Spleen (tissue), 11 donors: ENCODE measurements at regions not wholly inside any gene's neighbourhood (a gene's known extent, or its start where the extent isn't known, plus 50 kb on each side); places are given as distances from the start of the nearest gene placed in this dataset.

Experiments used
- DNase-seq: peaks from one replicate; pipeline ENCODE4 v3.0.0-alpha.2; 2020
- H3K27ac ChIP-seq, 8 donors: fragments of 200-600 bp; sonication (generic) in 7 of 8; 1 replicate in 4 of 8; 2 replicates in 4 of 8; pipeline versions ENCODE4 v1.5.0 to v1.8.0; 2016 to 2021; ENCODE audit warnings: inconsistent platforms in 4 of 8, mild to moderate bottlenecking in 4 of 8, moderate library complexity in 1 of 8
- H3K27me3 ChIP-seq, 7 donors: fragments of 200-600 bp; sonication (generic) in 6 of 7; replicated peaks in 1 of 7; 1 replicate in 4 of 7; 2 replicates in 3 of 7; pipeline versions ENCODE4 v1.5.0 to v1.8.0; 2016 to 2021; ENCODE audit warnings: inconsistent platforms in 3 of 7, mild to moderate bottlenecking in 1 of 7
- H3K36me3 ChIP-seq, 6 donors: fragments of 200-600 bp; sonication (generic) in 5 of 6; 1 replicate in 4 of 6; 2 replicates in 2 of 6; pipeline versions ENCODE4 v1.5.0 to v1.8.0; 2016 to 2021; ENCODE audit warnings: inconsistent platforms in 2 of 6
- H3K4me1 ChIP-seq, 6 donors: fragments of 200-600 bp; sonication (generic) in 5 of 6; 1 replicate in 3 of 6; 2 replicates in 3 of 6; pipeline versions ENCODE4 v1.5.0 to v1.8.0; 2016 to 2021; ENCODE audit warnings: inconsistent platforms in 3 of 6
- H3K4me3 ChIP-seq, 8 donors: fragments of 200-600 bp; sonication (generic) in 7 of 8; 1 replicate in 4 of 8; 2 replicates in 4 of 8; pipeline versions ENCODE4 v1.5.0 to v1.8.0; 2016 to 2021; ENCODE audit warnings: inconsistent platforms in 4 of 8, mild to moderate bottlenecking in 4 of 8, moderate library complexity in 2 of 8
- H3K9me3 ChIP-seq, 8 donors: fragments of 200-600 bp; sonication (generic) in 7 of 8; 1 replicate in 4 of 8; 2 replicates in 4 of 8; pipeline versions ENCODE4 v1.5.0 to v1.8.0; 2016 to 2021; ENCODE audit warnings: inconsistent platforms in 4 of 8
- CTCF ChIP-seq, 11 experiments: fragments of 200-600 bp in 7 of 11; fragments of 450-650 bp in 4 of 11; sonication (generic) in 4 of 11; IDR thresholded peaks in 8 of 11; conservative IDR thresholded peaks in 3 of 11; 1 replicate in 7 of 11; 2 replicates in 4 of 11; pipeline versions ENCODE4 v1.4.0 to v1.8.0; 2016 to 2021; ENCODE audit warnings: antibody characterized with exemption in 11 of 11, inconsistent platforms in 4 of 11, mild to moderate bottlenecking in 1 of 11
- POLR2A ChIP-seq, 3 donors: fragments of 450-650 bp; IDR thresholded peaks; one replicate each; pipeline ENCODE4 v1.5.1; 2017; ENCODE audit warnings: antibody characterized with exemption in 3 of 3, mild to moderate bottlenecking in 1 of 3
- POLR2AphosphoS5 ChIP-seq, 3 donors: sonication (generic); formaldehyde crosslinking; IDR thresholded peaks; one replicate each; pipeline ENCODE4 v1.5.1; 2017; ENCODE audit warnings: antibody characterized with exemption in 3 of 3
- WGBS, 5 donors: extraction: QIAGEN DNeasy Blood & Tissue Kit in 3 of 5; methylation state at CpG; one replicate each; pipeline versions ENCODE4 v1.1.5 to v1.1.7; 2013 to 2018; 5-methylcytosine and 5-hydroxymethylcytosine counted together
- intact Hi-C: fragments of 100-400 bp; cut with DNase I; formaldehyde crosslinking; loops from one replicate; pipeline ENCODE4 v1.15.0; 2023; ENCODE audit warnings: low total_unique reads
- donor health status: healthy with polysubstance abuse.
- donor health status: DM: no; HTN: no; CAD: no; lungs with moderate emphysema.
- donor health status: DM: no; HTN: no; CAD: no.
- donor health status: Bipolar disorder and iron deficiency.
- donor health status: healthy.
- donor health status: DM: no; HTN: no; CAD: no.
- donor health status: DM: yes; HTN: yes; CAD: no.

- no peaks in the 10 kb centered on the region for H3K27me3 ChIP-seq
- intact Hi-C loops = no loop called here
- WGBS, 5 donors = 58 to 72% (median 63%) methylated on average over 14 to 15 of the region's 15 CpGs
- peaks cover 0 to 23% (median 11%) of the 10 kb centered on the region in 6 donors for H3K4me1 ChIP-seq
- DNase-seq = no peak
- H3K27ac ChIP-seq = peak overlapping the region in 4 of 8 donors; percentile 2 to 59 (median 48)
- H3K9me3 ChIP-seq = no peaks in the 10 kb centered on the region
- H3K36me3 ChIP-seq = no peaks in the 10 kb centered on the region
- no peak overlapping the region for H3K4me3 ChIP-seq
- no peak for TF ChIP-seq CTCF (IDR thresholded peaks at IDR 0.05 in 8 of 11, conservative IDR thresholded peaks at IDR 0.05 in 3 of 11)
- no peak for TF ChIP-seq POLR2A (IDR thresholded peaks at IDR 0.05)
- peak in 1 of 3 donors; percentile 22 for TF ChIP-seq POLR2AphosphoS5 (IDR thresholded peaks at IDR 0.05)
Measured at GRCh38 chr2:47654790-47655562, 84.2 kb upstream of the KCNK12 start.

- DNase-seq = no peak
- Histone ChIP-seq H3K27me3 (no peaks in the 10 kb centered on the region), H3K4me1 (peaks cover 0 to 23% (median 11%) of the 10 kb centered on the region in 6 donors), H3K4me3 (no peak overlapping the region), H3K9me3 (no peaks in the 10 kb centered on the region), H3K36me3 (no peaks in the 10 kb centered on the region), H3K27ac (peak overlapping the region in 3 of 8 donors; percentile 47 to 59 (median 48))
- TF ChIP-seq POLR2A (IDR thresholded peaks at IDR 0.05) (no peak), POLR2AphosphoS5 (IDR thresholded peaks at IDR 0.05) (no peak), CTCF (IDR thresholded peaks at IDR 0.05 in 8 of 11, conservative IDR thresholded peaks at IDR 0.05 in 3 of 11) (no peak)
- intact Hi-C loops = no loop called here
- WGBS, 5 donors = 55 to 72% (median 70%) methylated on average over 20 of the region's 20 CpGs
Measured at GRCh38 chr2:47653902-47654789, 83.4 kb upstream of the KCNK12 start.

DNA sequence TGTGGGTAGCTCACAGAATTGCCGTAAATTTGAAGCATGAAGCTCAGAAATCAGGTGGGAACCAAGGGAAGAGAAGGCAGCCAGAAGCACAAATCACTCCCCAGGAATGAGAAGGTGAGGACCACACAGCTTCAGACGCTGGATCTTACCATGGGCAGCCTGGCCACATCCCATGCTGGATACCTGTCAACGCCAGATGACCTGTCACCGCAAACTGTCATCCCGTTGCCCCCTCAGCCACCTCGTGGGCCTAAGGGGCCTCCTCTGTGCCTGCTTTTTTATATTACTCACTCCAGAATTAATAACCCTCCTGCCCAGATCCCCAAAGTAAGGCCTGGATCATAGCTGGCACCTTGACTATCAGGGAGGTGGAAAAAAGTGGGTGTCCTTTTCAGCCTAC, 82.3 kb upstream of the KCNK12 start:
- Histone ChIP-seq H3K36me3 (no peaks in the 10 kb centered on the region), H3K4me3 (no peak overlapping the region), H3K9me3 (no peaks in the 10 kb centered on the region), H3K27ac (no peak overlapping the region), H3K4me1 (peaks cover 0 to 23% (median 11%) of the 10 kb centered on the region in 6 donors), H3K27me3 (no peaks in the 10 kb centered on the region)
- DNase-seq = no peak
- TF ChIP-seq CTCF (IDR thresholded peaks at IDR 0.05 in 8 of 11, conservative IDR thresholded peaks at IDR 0.05 in 3 of 11) (no peak), POLR2A (IDR thresholded peaks at IDR 0.05) (no peak), POLR2AphosphoS5 (IDR thresholded peaks at IDR 0.05) (no peak)
- WGBS, 5 donors = 85 to 94% (median 89%) methylated on average over 6 of the region's 6 CpGs
- intact Hi-C loops = no loop called here
